ENCODE measurements at regions not wholly inside any gene's neighbourhood (a gene's known extent, or its start where the extent isn't known, plus 50 kb on each side); places are given as distances from the start of the nearest gene placed in this dataset.

DNA sequence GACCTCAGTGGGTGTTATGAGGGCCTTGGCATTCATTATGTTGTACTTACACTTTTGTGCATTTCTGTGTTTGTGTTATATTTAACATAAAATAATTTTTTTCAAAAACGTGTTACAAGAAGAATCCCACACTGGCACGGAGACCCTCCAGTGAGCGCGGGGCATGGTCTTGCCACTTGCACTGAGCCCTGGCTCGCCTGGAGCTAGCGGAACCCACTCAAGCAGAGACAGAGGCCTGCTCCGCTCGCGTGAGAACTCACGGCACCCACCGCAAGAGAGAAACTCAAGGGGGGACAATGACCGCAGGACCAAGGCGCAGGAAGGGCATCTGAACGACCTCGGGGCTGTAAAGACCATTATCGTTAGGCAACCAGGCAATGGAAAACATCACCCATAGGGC lies 248.0 kb upstream of the SOX11 start:
- intact Hi-C loops (cut with micrococcal nuclease; ENCODE audit: unreplicated experiment), result no loop called here
- no peak overlapping the region for H2AFZ ChIP-seq
- H3K79me2 ChIP-seq (ENCODE audit: low read depth), result no peaks in the 10 kb centered on the region
- H3K4me3 ChIP-seq, result no peak overlapping the region
- H3K4me2 ChIP-seq, result no peak overlapping the region
- H3K36me3 ChIP-seq (ENCODE audit: low read depth), result no peaks in the 10 kb centered on the region
- no peak for DNase-seq
- H3K4me1 ChIP-seq (replicated peaks; ENCODE audit: insufficient read depth), result no peaks in the 10 kb centered on the region
- no peaks in the 10 kb centered on the region for H3F3A ChIP-seq (ENCODE audit: insufficient read depth, low read depth)
- ChIA-PET CTCF (no interaction called here), POLR2A (ENCODE audit: unreplicated experiment) (no interaction called here)
- H4K20me1 ChIP-seq (ENCODE audit: insufficient read depth), result 0 out of 2 replicates have a peak, but pooled peaks cover 5% of the 10 kb centered on the region
- H3K9me3 ChIP-seq (ENCODE audit: insufficient read depth, low read depth), result no peaks in the 10 kb centered on the region
- H3K27ac ChIP-seq, result no peak overlapping the region
- TF ChIP-seq, protein P1, sequence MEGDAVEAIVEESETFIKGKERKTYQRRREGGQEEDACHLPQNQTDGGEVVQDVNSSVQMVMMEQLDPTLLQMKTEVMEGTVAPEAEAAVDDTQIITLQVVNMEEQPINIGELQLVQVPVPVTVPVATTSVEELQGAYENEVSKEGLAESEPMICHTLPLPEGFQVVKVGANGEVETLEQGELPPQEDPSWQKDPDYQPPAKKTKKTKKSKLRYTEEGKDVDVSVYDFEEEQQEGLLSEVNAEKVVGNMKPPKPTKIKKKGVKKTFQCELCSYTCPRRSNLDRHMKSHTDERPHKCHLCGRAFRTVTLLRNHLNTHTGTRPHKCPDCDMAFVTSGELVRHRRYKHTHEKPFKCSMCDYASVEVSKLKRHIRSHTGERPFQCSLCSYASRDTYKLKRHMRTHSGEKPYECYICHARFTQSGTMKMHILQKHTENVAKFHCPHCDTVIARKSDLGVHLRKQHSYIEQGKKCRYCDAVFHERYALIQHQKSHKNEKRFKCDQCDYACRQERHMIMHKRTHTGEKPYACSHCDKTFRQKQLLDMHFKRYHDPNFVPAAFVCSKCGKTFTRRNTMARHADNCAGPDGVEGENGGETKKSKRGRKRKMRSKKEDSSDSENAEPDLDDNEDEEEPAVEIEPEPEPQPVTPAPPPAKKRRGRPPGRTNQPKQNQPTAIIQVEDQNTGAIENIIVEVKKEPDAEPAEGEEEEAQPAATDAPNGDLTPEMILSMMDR (conservative IDR thresholded peaks at IDR 0.05), result no peak
- no peak for TF ChIP-seq EZH2 (IDR thresholded peaks at IDR 0.05; ENCODE audit: low read depth)
- no TSS peak for BruUV-seq (replicated peaks)
- H3K27me3 ChIP-seq (ENCODE audit: insufficient read depth, low read depth), result peaks cover 5% of the 10 kb centered on the region; the same call in 1 of the 2 replicates
- no peaks in the 10 kb centered on the region for H3K9me2 ChIP-seq (ENCODE audit: insufficient read depth)

DNA sequence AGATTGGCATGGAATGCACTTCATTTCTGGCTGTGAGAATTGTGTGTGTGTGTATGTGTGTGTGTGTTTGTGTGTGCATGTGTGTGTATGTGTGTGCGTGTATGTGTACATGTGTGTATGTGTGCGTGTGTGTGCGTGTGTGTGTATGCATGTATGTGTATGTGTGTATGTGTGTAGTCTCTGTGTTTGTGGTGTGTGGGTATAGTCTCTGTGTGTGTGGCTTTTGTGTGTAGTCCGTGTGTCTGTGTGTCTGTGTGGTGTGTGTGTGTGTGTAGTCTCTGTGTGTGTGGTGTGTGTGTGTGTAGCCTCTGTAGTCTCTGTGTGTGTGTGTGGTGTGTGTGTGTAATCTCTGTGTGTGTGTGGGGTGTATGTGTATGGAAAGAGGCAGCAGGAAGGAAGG lies 247.3 kb upstream of the SOX11 start:
- Histone ChIP-seq H3K79me2 (ENCODE audit: low read depth) (no peaks in the 10 kb centered on the region), H2AFZ (no peak overlapping the region), H3K27me3 (ENCODE audit: insufficient read depth, low read depth) (peaks cover 5% of the 10 kb centered on the region; the same call in 1 of the 2 replicates), H4K20me1 (ENCODE audit: insufficient read depth) (0 out of 2 replicates have a peak, but pooled peaks cover 5% of the 10 kb centered on the region), H3F3A (ENCODE audit: insufficient read depth, low read depth) (no peaks in the 10 kb centered on the region), H3K27ac (no peak overlapping the region), H3K9me3 (ENCODE audit: insufficient read depth, low read depth) (no peaks in the 10 kb centered on the region), H3K9me2 (ENCODE audit: insufficient read depth) (no peaks in the 10 kb centered on the region), H3K36me3 (ENCODE audit: low read depth) (no peaks in the 10 kb centered on the region), H3K4me2 (no peak overlapping the region), H3K4me1 (replicated peaks; ENCODE audit: insufficient read depth) (no peaks in the 10 kb centered on the region), H3K4me3 (no peak overlapping the region)
- ChIA-PET POLR2A (ENCODE audit: unreplicated experiment) (no interaction called here), CTCF (no interaction called here)
- DNase-seq, result no peak
- no TSS peak for BruUV-seq (replicated peaks)
- no peak for TF ChIP-seq EZH2 (IDR thresholded peaks at IDR 0.05; ENCODE audit: low read depth)
- TF ChIP-seq, protein P1 (conservative IDR thresholded peaks at IDR 0.05), result no peak
- intact Hi-C loops (cut with micrococcal nuclease; ENCODE audit: unreplicated experiment), result no loop called here

DNA sequence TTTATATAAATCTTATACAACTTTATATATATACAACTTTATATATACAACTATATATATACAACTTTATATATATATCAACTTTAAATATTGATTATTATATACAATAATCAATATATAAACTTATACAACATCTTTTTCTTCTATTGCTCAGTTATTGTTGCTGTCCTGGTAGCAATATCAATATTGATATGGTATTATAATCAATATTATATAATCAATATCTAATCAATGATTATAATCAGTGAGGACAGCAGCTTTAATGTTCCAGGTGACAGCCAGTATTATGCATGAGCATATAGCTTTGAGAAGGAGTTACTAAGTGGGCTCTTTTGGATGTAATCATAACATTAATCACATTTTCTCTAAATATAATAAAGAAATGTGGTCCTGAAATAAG lies 242.3 kb upstream of the SOX11 start:
- Histone ChIP-seq H3K9me3 (ENCODE audit: insufficient read depth, low read depth) (no peaks in the 10 kb centered on the region), H3K4me1 (replicated peaks; ENCODE audit: insufficient read depth) (no peaks in the 10 kb centered on the region), H3F3A (ENCODE audit: insufficient read depth, low read depth) (no peaks in the 10 kb centered on the region), H3K4me2 (no peak overlapping the region), H3K36me3 (ENCODE audit: low read depth) (no peaks in the 10 kb centered on the region), H2AFZ (no peak overlapping the region), H4K20me1 (ENCODE audit: insufficient read depth) (0 out of 2 replicates have a peak, but pooled peaks cover 5% of the 10 kb centered on the region), H3K9me2 (ENCODE audit: insufficient read depth) (peaks cover 7% of the 10 kb centered on the region; the same call in 1 of the 2 replicates), H3K4me3 (no peak overlapping the region), H3K27me3 (ENCODE audit: insufficient read depth, low read depth) (peaks cover 33% of the 10 kb centered on the region), H3K79me2 (ENCODE audit: low read depth) (no peaks in the 10 kb centered on the region), H3K27ac (no peak overlapping the region)
- ChIA-PET POLR2A (ENCODE audit: unreplicated experiment) (no interaction called here), CTCF (no interaction called here)
- TF ChIP-seq, protein P1 (conservative IDR thresholded peaks at IDR 0.05), result no peak
- TF ChIP-seq EZH2 (IDR thresholded peaks at IDR 0.05; ENCODE audit: low read depth), result no peak
- DNase-seq, result no peak
- BruUV-seq (replicated peaks), result no TSS peak
- intact Hi-C loops (cut with micrococcal nuclease; ENCODE audit: unreplicated experiment), result no loop called here
